Mesothelial cell of epicardium (in vitro differentiated cells): ENCODE measurements at regions not wholly inside any gene's neighbourhood (a gene's known extent, or its start where the extent isn't known, plus 50 kb on each side); places are given as distances from the start of the nearest gene placed in this dataset.

Experiments used
- DNase-seq, 2 experiments: peaks; one replicate each; pipeline ENCODE4 v3.0.0; 2021; ENCODE audit warnings: low spot score in 2 of 2; ENCODE audit not compliant: unreplicated experiment in 2 of 2
- H3K27ac Mint-ChIP-seq: 2 replicates; pipeline ENCODE4 v1.8.0; 2021; ENCODE audit warnings: mixed read lengths
- H3K27me3 Mint-ChIP-seq: 2 replicates; pipeline ENCODE4 v1.8.0; 2021; ENCODE audit warnings: low read depth, mixed read lengths
- H3K36me3 Mint-ChIP-seq: 2 replicates; pipeline ENCODE4 v1.8.0; 2021; ENCODE audit warnings: mixed read lengths
- H3K4me1 Mint-ChIP-seq: 2 replicates; pipeline ENCODE4 v1.8.0; 2021; ENCODE audit warnings: mixed read lengths
- H3K4me3 Mint-ChIP-seq: 2 replicates; pipeline ENCODE4 v1.8.0; 2021; ENCODE audit warnings: mild to moderate bottlenecking, moderate library complexity, mixed read lengths
- H3K9me3 Mint-ChIP-seq: 2 replicates; pipeline ENCODE4 v1.8.0; 2021; ENCODE audit warnings: mixed read lengths
- CTCF ChIP-seq: fragments of 200-600 bp; sonication (generic); IDR thresholded peaks from one replicate; pipeline ENCODE4 v1.5.0; 2021; ENCODE audit warnings: antibody characterized with exemption; ENCODE audit not compliant: unreplicated experiment

GRCh38 chr1:181910905-181911304, 150.6 kb downstream of the ZNF648 start:
- no peak overlapping the region for H3K4me3 Mint-ChIP-seq
- H3K27ac Mint-ChIP-seq: no peak overlapping the region
- no peak for DNase-seq
- TF ChIP-seq CTCF: no peak
- H3K36me3 Mint-ChIP-seq: no peaks in the 10 kb centered on the region
- H3K27me3 Mint-ChIP-seq: peaks cover 12% of the 10 kb centered on the region
- no peaks in the 10 kb centered on the region for H3K4me1 Mint-ChIP-seq
- no peaks in the 10 kb centered on the region for H3K9me3 Mint-ChIP-seq

- no peak for TF ChIP-seq CTCF
- Mint-ChIP-seq H3K36me3 (no peaks in the 10 kb centered on the region), H3K4me3 (no peak overlapping the region), H3K4me1 (no peaks in the 10 kb centered on the region), H3K27me3 (peaks cover 19% of the 10 kb centered on the region), H3K27ac (no peak overlapping the region), H3K9me3 (no peaks in the 10 kb centered on the region)
- DNase-seq: no peak
These were observed 152.5 kb downstream of the ZNF648 start for GRCh38 chr1:181909010-181909409.

GRCh38 chr1:181906631-181907030, 154.9 kb downstream of the ZNF648 start:
- H3K4me3 Mint-ChIP-seq: no peak overlapping the region
- no peaks in the 10 kb centered on the region for H3K4me1 Mint-ChIP-seq
- H3K9me3 Mint-ChIP-seq: no peaks in the 10 kb centered on the region
- TF ChIP-seq CTCF: no peak
- no peaks in the 10 kb centered on the region for H3K36me3 Mint-ChIP-seq
- no peak overlapping the region for H3K27ac Mint-ChIP-seq
- peaks cover 23% of the 10 kb centered on the region for H3K27me3 Mint-ChIP-seq
- DNase-seq: no peak

GRCh38 chr1:181905944-181906597, 155.4 kb downstream of the ZNF648 start:
- no peak for DNase-seq
- H3K4me3 Mint-ChIP-seq: no peak overlapping the region
- H3K4me1 Mint-ChIP-seq: no peaks in the 10 kb centered on the region
- no peak overlapping the region for H3K27ac Mint-ChIP-seq
- peaks cover 23% of the 10 kb centered on the region for H3K27me3 Mint-ChIP-seq
- TF ChIP-seq CTCF: no peak
- no peaks in the 10 kb centered on the region for H3K9me3 Mint-ChIP-seq
- no peaks in the 10 kb centered on the region for H3K36me3 Mint-ChIP-seq

- H3K9me3 Mint-ChIP-seq: no peaks in the 10 kb centered on the region
- H3K27me3 Mint-ChIP-seq: peaks cover 8% of the 10 kb centered on the region
- H3K4me1 Mint-ChIP-seq: no peaks in the 10 kb centered on the region
- no peak for TF ChIP-seq CTCF
- no peak overlapping the region for H3K4me3 Mint-ChIP-seq
- H3K36me3 Mint-ChIP-seq: no peaks in the 10 kb centered on the region
- no peak for DNase-seq
- no peak overlapping the region for H3K27ac Mint-ChIP-seq
These were observed 162.7 kb downstream of the ZNF648 start for GRCh38 chr1:181898773-181899172.

GRCh38 chr1:181896824-181897223, 164.7 kb downstream of the ZNF648 start:
- no peak for DNase-seq
- Mint-ChIP-seq H3K36me3 (no peaks in the 10 kb centered on the region), H3K27ac (no peak overlapping the region), H3K4me3 (no peak overlapping the region), H3K9me3 (peaks cover 4% of the 10 kb centered on the region), H3K27me3 (peaks cover 4% of the 10 kb centered on the region), H3K4me1 (no peaks in the 10 kb centered on the region)
- no peak for TF ChIP-seq CTCF
